NCI-H1694 treated with DMSO at 0.1 percent for 48 hours (cell line): ENCODE measurements at regions not wholly inside any gene's neighbourhood (a gene's known extent, or its start where the extent isn't known, plus 50 kb on each side); places are given as distances from the start of the nearest gene placed in this dataset.
"Not testable (repeated sequence)": the region's sequence is repeated elsewhere in the genome, so short reads cannot be mapped to it uniquely, and the experiment has no call there.

Experiments
- DNase-seq: peaks from one replicate; lab custom pipeline; 2025; lab: John Stamatoyannopoulos, UW

DNA sequence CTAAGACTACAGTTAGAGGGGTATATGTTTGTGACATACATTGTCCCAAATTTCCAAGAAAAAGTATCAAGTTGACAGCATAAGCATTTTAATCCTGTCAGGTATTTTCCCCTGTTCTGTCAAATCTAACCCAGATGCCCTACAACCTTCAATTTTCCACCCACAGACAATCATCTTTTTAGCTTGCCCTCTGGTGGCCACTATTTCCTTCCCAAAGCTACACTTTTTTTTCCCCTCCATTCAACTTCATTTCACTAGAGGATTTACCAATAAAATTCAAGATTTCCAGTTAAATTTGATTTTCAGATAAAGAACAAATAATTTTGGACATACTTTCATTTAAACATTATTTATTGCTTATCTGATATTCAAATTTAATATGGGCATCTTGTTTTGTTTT, 286.6 kb downstream of the TENT5A start:
- no peak for DNase-seq

GRCh38 chr6:81456416-81456815, 296.1 kb downstream of the TENT5A start:
- no peak for DNase-seq

DNA sequence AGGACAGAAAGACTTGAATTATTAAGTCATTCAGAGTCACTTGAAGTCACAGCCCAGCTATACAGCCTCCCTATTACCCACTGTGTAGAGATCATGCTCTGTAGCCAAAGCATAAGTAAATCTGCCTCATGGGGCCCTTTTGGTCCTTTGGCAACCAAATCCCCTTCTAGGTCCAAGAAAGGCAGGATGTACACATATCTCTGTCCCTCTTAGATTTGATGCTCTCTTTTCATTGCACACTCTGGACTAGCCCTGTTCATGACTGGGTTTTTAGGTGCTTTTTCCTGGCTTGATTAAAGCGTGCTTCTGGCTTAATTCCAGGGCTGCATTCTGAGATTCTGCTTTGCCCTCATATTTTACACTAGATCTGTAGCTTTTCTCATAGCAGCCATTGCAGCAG, 296.8 kb downstream of the TENT5A start:
- no peak for DNase-seq

DNA sequence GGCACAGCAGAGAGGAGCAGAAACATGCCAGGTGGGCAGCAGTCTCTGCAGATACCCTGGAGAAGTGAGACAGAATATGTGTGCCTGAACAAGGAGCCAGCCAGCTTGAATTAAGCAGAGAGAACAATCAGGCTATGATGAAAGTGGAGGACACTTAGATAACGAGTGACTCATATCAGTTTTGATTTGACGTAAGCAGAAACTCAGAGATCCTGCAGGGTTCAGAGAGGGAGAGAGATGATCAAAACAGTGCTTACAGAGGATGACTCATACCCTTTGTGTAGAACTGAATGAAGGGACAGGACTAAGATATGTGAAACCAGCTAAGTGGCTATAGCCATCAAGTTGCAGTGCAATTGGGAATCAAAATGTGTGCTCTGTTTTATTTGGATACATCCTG, 300.7 kb downstream of the TENT5A start:
- no peak for DNase-seq

- DNase-seq, result no peak
Measured at GRCh38 chr6:81450180-81450579, 302.3 kb downstream of the TENT5A start.

DNA sequence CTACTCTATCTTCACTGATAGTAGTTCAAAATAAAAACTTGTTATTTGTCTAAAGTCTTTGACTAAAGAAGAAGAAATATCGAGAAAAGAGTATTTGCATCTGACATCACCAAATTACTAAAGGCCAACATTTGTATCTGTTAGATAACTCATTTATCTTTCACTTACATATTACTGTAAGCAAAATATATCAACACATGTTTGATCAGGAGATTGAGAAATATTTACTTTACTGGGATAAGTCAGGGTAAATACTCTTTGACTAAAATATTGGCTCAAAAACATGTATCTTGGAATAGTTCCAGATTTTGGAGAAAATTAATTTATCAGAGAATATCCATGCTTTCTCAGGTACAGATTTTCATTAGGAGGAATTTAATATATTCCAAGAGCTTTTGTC, 306.0 kb downstream of the TENT5A start:
- no peak for DNase-seq

DNA sequence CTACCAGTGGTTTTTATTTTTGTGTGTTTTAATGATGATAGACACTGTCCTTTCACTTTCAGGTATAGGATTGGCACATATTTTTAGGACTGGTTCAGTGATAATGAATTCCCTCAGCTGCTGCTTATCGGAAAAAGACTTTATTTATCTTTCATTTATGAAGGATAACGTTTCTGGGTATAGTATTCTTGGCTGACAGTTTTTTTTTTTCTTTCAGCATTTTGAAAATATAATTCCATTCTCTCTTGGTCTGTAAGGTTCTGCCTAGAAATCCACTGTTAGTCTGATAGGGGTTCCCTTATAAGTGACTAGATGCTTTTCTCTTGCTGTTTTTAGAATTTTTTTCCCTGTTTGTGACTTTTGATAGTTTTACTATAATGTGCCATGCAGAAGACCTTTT, 313.1 kb downstream of the TENT5A start:
- no peak for DNase-seq

- DNase-seq, result no peak
Measured at GRCh38 chr6:81436990-81437389, 315.5 kb downstream of the TENT5A start.

DNA sequence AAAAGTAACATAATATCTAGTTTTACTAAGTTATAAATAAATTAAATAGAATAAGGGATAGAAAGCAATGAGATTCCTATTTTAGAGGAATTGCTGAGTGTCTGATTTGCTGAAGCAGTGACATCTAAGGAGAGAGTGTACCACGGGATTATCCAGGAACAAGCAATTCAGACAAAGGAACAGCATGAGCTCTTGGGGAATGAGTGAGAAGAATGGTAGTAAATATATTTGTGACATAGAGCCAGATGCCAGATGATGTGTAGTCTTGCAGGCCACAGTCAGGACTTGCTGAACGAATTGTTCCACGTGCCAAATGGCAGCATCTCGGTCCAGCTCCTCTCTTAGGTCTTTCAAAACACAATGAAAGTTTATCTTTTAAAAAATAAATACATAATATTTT, 339.2 kb downstream of the TENT5A start:
- no peak for DNase-seq

- no peak for DNase-seq
Measured at GRCh38 chr6:81401970-81402690, 350.4 kb downstream of the TENT5A start.

GRCh38 chr6:81396916-81397315, 355.6 kb downstream of the TENT5A start:
- no peak for DNase-seq

DNA sequence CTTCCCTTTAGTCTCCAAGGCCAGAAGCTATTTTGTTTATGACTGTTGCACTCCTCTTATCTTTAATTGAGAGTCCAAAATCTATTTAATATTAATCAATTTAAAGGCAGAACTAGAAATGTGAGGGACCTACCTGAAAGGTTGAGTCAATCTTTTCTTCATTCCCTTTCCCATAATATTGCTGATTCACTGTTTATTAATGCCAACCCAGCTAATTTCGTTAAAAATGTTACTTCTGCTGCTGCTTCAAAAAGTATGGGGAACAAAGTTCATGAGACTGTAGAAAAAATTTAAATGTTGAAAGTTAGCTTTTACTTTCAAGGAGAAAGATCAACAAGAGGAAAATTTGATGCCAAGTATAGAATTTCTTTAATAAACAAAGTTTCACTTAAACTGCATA, 365.3 kb downstream of the TENT5A start:
- DNase-seq, result no peak

DNA sequence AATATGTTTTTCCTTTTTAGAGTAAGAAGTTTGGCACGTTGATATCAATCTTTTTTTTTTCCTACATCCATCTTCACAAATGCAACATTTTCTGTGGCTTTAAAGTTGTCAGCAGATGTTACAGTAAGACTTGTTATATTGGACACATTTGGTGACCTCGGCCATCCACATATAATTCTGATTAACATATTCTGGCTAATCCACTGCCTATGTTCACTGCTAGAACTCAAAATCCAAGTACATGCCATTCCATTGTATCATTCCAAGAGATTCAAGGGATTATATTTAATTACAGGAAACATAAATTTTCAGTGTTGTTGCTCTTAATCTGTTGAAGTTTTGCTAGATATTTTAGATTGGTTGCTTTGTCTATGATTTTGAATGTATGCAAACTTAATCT, 367.6 kb downstream of the TENT5A start:
- DNase-seq, result no peak

- DNase-seq, result no peak
Measured at GRCh38 chr6:81383472-81383871, 369.0 kb downstream of the TENT5A start.

- DNase-seq, result no peak
Measured at GRCh38 chr6:81382852-81383251, 369.6 kb downstream of the TENT5A start.

- no peak for DNase-seq
Measured at GRCh38 chr6:81381382-81381916, 371.0 kb downstream of the TENT5A start.

GRCh38 chr6:81380718-81381338, 371.7 kb downstream of the TENT5A start:
- DNase-seq, result no peak

- DNase-seq, result no peak
Measured at GRCh38 chr6:81376745-81377144, 375.7 kb downstream of the TENT5A start.

GRCh38 chr6:81373414-81373813, 379.1 kb downstream of the TENT5A start:
- DNase-seq, result no peak

GRCh38 chr6:81371930-81372329, 380.6 kb downstream of the TENT5A start:
- DNase-seq, result no peak

GRCh38 chr6:81366972-81367371, 385.5 kb downstream of the TENT5A start:
- no peak for DNase-seq

DNA sequence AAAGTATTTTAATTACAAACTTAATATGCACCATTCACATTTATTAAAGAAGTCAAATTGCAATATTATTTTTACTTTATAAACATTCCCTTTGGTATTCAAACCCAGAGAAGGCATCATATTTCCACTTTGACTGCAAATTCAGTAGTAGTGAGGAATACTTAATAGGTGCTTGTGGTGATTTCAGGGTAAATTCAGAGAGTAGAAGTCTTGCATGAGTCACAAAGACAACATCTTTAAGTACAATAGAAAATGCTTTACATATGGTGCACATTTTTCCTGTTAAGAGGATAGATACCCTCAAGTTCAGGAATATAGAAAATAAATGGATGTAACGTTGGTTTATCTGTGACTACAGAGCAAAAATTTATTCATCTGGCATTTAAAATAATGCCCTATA, 390.2 kb downstream of the TENT5A start:
- DNase-seq, result no peak

- DNase-seq, result no peak
Measured at GRCh38 chr6:81353262-81353661, 399.2 kb downstream of the TENT5A start.

GRCh38 chr6:81344026-81344425, 408.5 kb downstream of the TENT5A start:
- not testable (repeated sequence) for DNase-seq
